Sciatic nerve (tissue), 2 donors: ENCODE measurements at regions not wholly inside any gene's neighbourhood (a gene's known extent, or its start where the extent isn't known, plus 50 kb on each side); places are given as distances from the start of the nearest gene placed in this dataset.

Source experiments
- ATAC-seq: fragments of 200-7000 bp; cut with Tn5 transposase; one replicate; pipeline ENCODE4 v1.9.1; 2020; ENCODE audit warnings: mild to moderate bottlenecking, moderate library complexity
- DNase-seq: peaks from one replicate; pipeline ENCODE4 v3.0.0-alpha.2; 2020; ENCODE audit warnings: low spot score
- intact Hi-C: fragments of 100-400 bp; cut with DNase I; formaldehyde crosslinking; loops from one replicate; pipeline ENCODE4 v1.14.2; 2022
- donor health status: DM: no; HTN: no; CAD: no.
- donor health status: DM: no; HTN: no; CAD: no.

- ATAC-seq, result no peak
- intact Hi-C loops, result no loop called here
- DNase-seq, result no peak
Measured at GRCh38 chr15:49742381-49742780, 121.5 kb downstream of the DTWD1 start.

GRCh38 chr15:49747340-49747739 lies 126.5 kb downstream of the DTWD1 start:
- DNase-seq (no peak), ATAC-seq (no peak)
- intact Hi-C loops, result no loop called here

- DNase-seq, result no peak
- ATAC-seq, result no peak
Measured at GRCh38 chr15:49748791-49749190, 127.9 kb downstream of the DTWD1 start.

GRCh38 chr15:49750553-49750952 lies 129.7 kb downstream of the DTWD1 start:
- ATAC-seq, result no peak
- no peak for DNase-seq
- intact Hi-C loops, result no loop called here

More at GRCh38 chr15:49748791-49749190, 127.9 kb downstream of the DTWD1 start:
- intact Hi-C loops, result no loop called here

GRCh38 chr15:49751191-49751590 lies 130.3 kb downstream of the DTWD1 start:
- intact Hi-C loops, result no loop called here
- DNase-seq (no peak), ATAC-seq (peak; percentile 22)

- DNase-seq (no peak), ATAC-seq (no peak)
- intact Hi-C loops, result no loop called here
Measured at GRCh38 chr15:49751751-49752150, 130.9 kb downstream of the DTWD1 start.

GRCh38 chr15:49752517-49752916 lies 131.7 kb downstream of the DTWD1 start:
- intact Hi-C loops, result no loop called here
- DNase-seq (no peak), ATAC-seq (no peak)

- intact Hi-C loops, result no loop called here
- no peak for DNase-seq
- ATAC-seq, result no peak
Measured at GRCh38 chr15:49758456-49758855, 137.6 kb downstream of the DTWD1 start.

- no peak for ATAC-seq
- DNase-seq, result no peak
- intact Hi-C loops, result no loop called here
Measured at GRCh38 chr15:49758856-49759255, 138.0 kb downstream of the DTWD1 start.

- DNase-seq (no peak), ATAC-seq (no peak)
- intact Hi-C loops, result no loop called here
Measured at GRCh38 chr15:49760749-49761148, 139.9 kb downstream of the DTWD1 start.

- DNase-seq (no peak), ATAC-seq (no peak)
- intact Hi-C loops, result no loop called here
Measured at GRCh38 chr15:49769225-49769624, 148.4 kb downstream of the DTWD1 start.

- DNase-seq (no peak), ATAC-seq (no peak)
- intact Hi-C loops, result no loop called here
Measured at GRCh38 chr15:49789436-49789835, 168.6 kb downstream of the DTWD1 start.

- DNase-seq (no peak), ATAC-seq (no peak)
- intact Hi-C loops, result no loop called here
Measured at GRCh38 chr15:49793943-49794342, 173.1 kb downstream of the DTWD1 start.

- DNase-seq (no peak), ATAC-seq (no peak)
- intact Hi-C loops, result no loop called here
Measured at GRCh38 chr15:49801796-49802195, 180.9 kb downstream of the DTWD1 start.
